ENCODE measurements at regions not wholly inside any gene's neighbourhood (a gene's known extent, or its start where the extent isn't known, plus 50 kb on each side); places are given as distances from the start of the nearest gene placed in this dataset.

GRCh38 chr5:173686950-173687349 is 70.5 kb upstream of the BOD1 start:
- no peak for TF ChIP-seq CTCF (IDR thresholded peaks at IDR 0.05)
- TF ChIP-seq E2F1 (CRISPR knock-in tag; IDR thresholded peaks at IDR 0.05): no peak
- TF ChIP-seq GABPB1 (CRISPR knock-in tag; IDR thresholded peaks at IDR 0.05): no peak
- no peak for TF ChIP-seq RELA (CRISPR knock-in tag; IDR thresholded peaks at IDR 0.05; ENCODE audit: borderline replicate concordance)

Measured in WTC11 (cell line).